ENCODE measurements at regions not wholly inside any gene's neighbourhood (a gene's known extent, or its start where the extent isn't known, plus 50 kb on each side); places are given as distances from the start of the nearest gene placed in this dataset.

GRCh38 chr19:13634658-13635057 lies 128.4 kb upstream of the CACNA1A start:
- TF ChIP-seq TCF7 (CRISPR knock-in tag; IDR thresholded peaks at IDR 0.05; ENCODE audit: low read depth) (no peak), USF1 (CRISPR knock-in tag; IDR thresholded peaks at IDR 0.05) (no peak), CTCF (IDR thresholded peaks at IDR 0.05) (no peak), CBFB (CRISPR knock-in tag; IDR thresholded peaks at IDR 0.05; ENCODE audit: low read depth) (no peak), CREM (CRISPR knock-in tag; IDR thresholded peaks at IDR 0.05) (no peak), FOXK1 (CRISPR knock-in tag; IDR thresholded peaks at IDR 0.05) (no peak)
- TF ChIP-seq, protein P1, sequence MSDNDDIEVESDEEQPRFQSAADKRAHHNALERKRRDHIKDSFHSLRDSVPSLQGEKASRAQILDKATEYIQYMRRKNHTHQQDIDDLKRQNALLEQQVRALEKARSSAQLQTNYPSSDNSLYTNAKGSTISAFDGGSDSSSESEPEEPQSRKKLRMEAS (CRISPR knock-in tag; IDR thresholded peaks at IDR 0.05): no peak
- TF ChIP-seq, protein P2, sequence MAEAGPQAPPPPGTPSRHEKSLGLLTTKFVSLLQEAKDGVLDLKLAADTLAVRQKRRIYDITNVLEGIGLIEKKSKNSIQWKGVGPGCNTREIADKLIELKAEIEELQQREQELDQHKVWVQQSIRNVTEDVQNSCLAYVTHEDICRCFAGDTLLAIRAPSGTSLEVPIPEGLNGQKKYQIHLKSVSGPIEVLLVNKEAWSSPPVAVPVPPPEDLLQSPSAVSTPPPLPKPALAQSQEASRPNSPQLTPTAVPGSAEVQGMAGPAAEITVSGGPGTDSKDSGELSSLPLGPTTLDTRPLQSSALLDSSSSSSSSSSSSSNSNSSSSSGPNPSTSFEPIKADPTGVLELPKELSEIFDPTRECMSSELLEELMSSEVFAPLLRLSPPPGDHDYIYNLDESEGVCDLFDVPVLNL (CRISPR knock-in tag; IDR thresholded peaks at IDR 0.05; ENCODE audit: borderline replicate concordance, low read depth): no peak

Measured in WTC11 (cell line).